IMR-90 (cell line): ENCODE measurements at regions not wholly inside any gene's neighbourhood (a gene's known extent, or its start where the extent isn't known, plus 50 kb on each side); places are given as distances from the start of the nearest gene placed in this dataset.

Experiments used
- ATAC-seq: fragments of 200-7000 bp; cut with Tn5 transposase; 2 replicates; pipeline ENCODE4 v1.9.1; 2020; ENCODE audit warnings: low read depth, mild to moderate bottlenecking, moderate library complexity
- BruUV-seq: library from RNA; stranded (reverse); fragments of 400-500 nt; replicated peaks from 2 replicates; lab custom pipeline; 2021; lab: Mats Ljungman, UMichigan
- CTCF ChIA-PET: fragments of 300-600 bp; formaldehyde crosslinking; extraction: SDS; loops from one replicate; lab custom pipeline; 2021; ENCODE audit warnings: antibody characterized with exemption; lab: Yijun Ruan, JAX
- POLR2A ChIA-PET: fragments of 300-600 bp; sonication (Branson Sonifier 250); formaldehyde crosslinking; loops from one replicate; lab custom pipeline; 2022; ENCODE audit warnings: antibody characterized with exemption; ENCODE audit not compliant: unreplicated experiment; lab: Charles Lee
- DNase-seq: peaks from one replicate; pipeline ENCODE4 v3.0.0; 2013
- H2AFZ ChIP-seq: replicated peaks from 2 replicates; pipeline ENCODE3; 2013; ENCODE audit warnings: low read length, mild to moderate bottlenecking; ENCODE audit not compliant: poor library complexity
- H2AK5ac ChIP-seq: 2 replicates; pipeline ENCODE4 v1.6.1; 2013; ENCODE audit warnings: low read depth, low read length, inconsistent platforms
- H2AK9ac ChIP-seq: replicated peaks from 2 replicates; pipeline ENCODE3; 2013; ENCODE audit warnings: mild to moderate bottlenecking, low read depth, low read length, moderate library complexity; ENCODE audit not compliant: poor library complexity
- H2BK120ac ChIP-seq: 2 replicates; pipeline ENCODE4 v1.6.1; 2013; ENCODE audit warnings: low read depth, low read length, inconsistent platforms
- H2BK15ac ChIP-seq: 3 replicates; pipeline ENCODE4 v1.6.1; 2013; ENCODE audit warnings: low read depth, low read length, inconsistent platforms
- H2BK20ac ChIP-seq: 2 replicates; pipeline ENCODE4 v1.6.1; 2013; ENCODE audit warnings: low read depth, mild to moderate bottlenecking, inconsistent platforms, low read length, moderate library complexity
- H2BK5ac ChIP-seq: 2 replicates; pipeline ENCODE4 v1.6.1; 2013; ENCODE audit warnings: mild to moderate bottlenecking, low read depth, low read length, inconsistent platforms; ENCODE audit not compliant: poor library complexity, severe bottlenecking
- H3K14ac ChIP-seq: replicated peaks from 2 replicates; pipeline ENCODE4 v1.6.1; 2013; ENCODE audit warnings: low read depth, low read length, inconsistent platforms
- H3K18ac ChIP-seq: 2 replicates; pipeline ENCODE4 v1.6.1; 2013; ENCODE audit warnings: low read depth, low read length, control low read depth
- H3K23ac ChIP-seq: 2 replicates; pipeline ENCODE4 v1.6.1; 2013; ENCODE audit warnings: low read depth, low read length, inconsistent platforms
- H3K27ac ChIP-seq: 2 replicates; pipeline ENCODE4 v1.5.1; 2013; ENCODE audit warnings: mild to moderate bottlenecking, control low read depth, low read length; ENCODE audit not compliant: insufficient read depth
- H3K27me3 ChIP-seq: 2 replicates; pipeline ENCODE4 v1.6.1; 2013; ENCODE audit warnings: low read length; ENCODE audit not compliant: control insufficient read depth, insufficient read depth
- H3K36me3 ChIP-seq: 2 replicates; pipeline ENCODE4 v1.6.1; 2013; ENCODE audit warnings: low read length, mixed read lengths; ENCODE audit not compliant: control insufficient read depth, insufficient read depth
- H3K4ac ChIP-seq: 2 replicates; pipeline ENCODE4 v1.6.1; 2013; ENCODE audit warnings: low read depth, low read length, inconsistent platforms
- H3K4me1 ChIP-seq: 2 replicates; pipeline ENCODE4 v1.6.1; 2013; ENCODE audit warnings: low read length, mixed read lengths; ENCODE audit not compliant: control insufficient read depth, insufficient read depth
- H3K4me2 ChIP-seq: 2 replicates; pipeline ENCODE4 v1.6.1; 2013; ENCODE audit warnings: low read depth, mild to moderate bottlenecking, control low read depth, low read length, moderate library complexity
- H3K4me3 ChIP-seq: 2 replicates; pipeline ENCODE4 v1.5.1; 2013; ENCODE audit warnings: low read depth, mild to moderate bottlenecking, control low read depth, low read length, moderate library complexity; ENCODE audit not compliant: insufficient read depth
- H3K56ac ChIP-seq: 2 replicates; pipeline ENCODE4 v1.6.1; 2013; ENCODE audit warnings: low read length, inconsistent platforms; ENCODE audit not compliant: insufficient read depth; ENCODE audit errors: extremely low read depth
- H3K79me1 ChIP-seq, 2 experiments: 2 replicates each; pipeline ENCODE4 v1.6.1; 2013; ENCODE audit warnings: low read length in 2 of 2, inconsistent platforms in 1 of 2, low read depth in 1 of 2
- H3K9ac ChIP-seq: 2 replicates; pipeline ENCODE4 v1.6.1; 2013; ENCODE audit warnings: low read depth, low read length, control low read depth
- H3K9me1 ChIP-seq: 2 replicates; pipeline ENCODE4 v1.6.1; 2013; ENCODE audit warnings: low read length, inconsistent platforms; ENCODE audit not compliant: insufficient read depth
- H3K9me3 ChIP-seq: 2 replicates; pipeline ENCODE4 v1.6.1; 2013; ENCODE audit warnings: low read length; ENCODE audit not compliant: control insufficient read depth, insufficient read depth
- H4K20me1 ChIP-seq: 2 replicates; pipeline ENCODE4 v1.6.1; 2013; ENCODE audit warnings: low read length, inconsistent platforms; ENCODE audit not compliant: insufficient read depth
- H4K5ac ChIP-seq: 2 replicates; pipeline ENCODE4 v1.6.1; 2013; ENCODE audit warnings: mild to moderate bottlenecking, low read depth, low read length, control low read depth
- H4K8ac ChIP-seq, 2 experiments: 2 replicates each; pipeline ENCODE4 v1.6.1; 2013; ENCODE audit warnings: low read depth in 2 of 2, low read length in 2 of 2, control low read depth in 1 of 2, inconsistent platforms in 1 of 2
- H4K91ac ChIP-seq: 2 replicates; pipeline ENCODE4 v1.6.1; 2013; ENCODE audit warnings: low read depth, low read length, inconsistent platforms; ENCODE audit not compliant: insufficient read depth
- BHLHE40 ChIP-seq: fragments of 150-350 bp; IDR thresholded peaks from 2 replicates; pipeline ENCODE4 v1.6.1; 2016; ENCODE audit warnings: mild to moderate bottlenecking, low read depth, low read length
- CEBPB ChIP-seq: IDR thresholded peaks from 2 replicates; pipeline ENCODE4 v1.6.1; 2012; ENCODE audit warnings: low read depth, low read length, improper control_type of control experiment
- CHD1 ChIP-seq: IDR thresholded peaks from 2 replicates; pipeline ENCODE4 v1.6.1; 2012; ENCODE audit warnings: low read depth, low read length, improper control_type of control experiment
- FOS ChIP-seq: fragments of 150-350 bp; IDR thresholded peaks from 2 replicates; pipeline ENCODE4 v1.6.1; 2016; ENCODE audit warnings: low read depth, low read length
- MAFK ChIP-seq: IDR thresholded peaks from 2 replicates; pipeline ENCODE4 v1.6.1; 2012; ENCODE audit warnings: low read depth, low read length, improper control_type of control experiment
- MAZ ChIP-seq: IDR thresholded peaks from 2 replicates; pipeline ENCODE4 v1.6.1; 2012; ENCODE audit warnings: low read depth, mild to moderate bottlenecking, low read length, improper control_type of control experiment, moderate library complexity, borderline replicate concordance
- MXI1 ChIP-seq: IDR thresholded peaks from 2 replicates; pipeline ENCODE4 v1.6.1; 2012; ENCODE audit warnings: low read depth, mild to moderate bottlenecking, low read length, moderate library complexity, borderline replicate concordance
- NFE2L2 ChIP-seq: fragments of 150-350 bp; IDR thresholded peaks from 2 replicates; pipeline ENCODE4 v1.6.1; 2016; ENCODE audit warnings: low read depth, mild to moderate bottlenecking, low read length
- POLR2A ChIP-seq: IDR thresholded peaks from 2 replicates; pipeline ENCODE4 v1.6.1; 2012; ENCODE audit warnings: mild to moderate bottlenecking, low read depth, low read length
- RAD21 ChIP-seq: IDR thresholded peaks from 2 replicates; pipeline ENCODE4 v1.6.1; 2012; ENCODE audit warnings: low read length, improper control_type of control experiment
- RCOR1 ChIP-seq: IDR thresholded peaks from 2 replicates; pipeline ENCODE4 v1.6.1; 2012; ENCODE audit warnings: mild to moderate bottlenecking, low read length, improper control_type of control experiment; ENCODE audit not compliant: insufficient replicate concordance
- RFX5 ChIP-seq: IDR thresholded peaks from 2 replicates; pipeline ENCODE4 v1.8.0; 2012; ENCODE audit warnings: low read depth, mild to moderate bottlenecking, low read length, moderate library complexity
- SMC3 ChIP-seq: fragments of 150-350 bp; IDR thresholded peaks from 2 replicates; pipeline ENCODE4 v1.6.1; 2016; ENCODE audit warnings: low read depth, mild to moderate bottlenecking, antibody characterized with exemption, low read length, moderate library complexity
- WGBS, 2 experiments: methylation state at CpG; one replicate each; pipeline versions ENCODE4 v1.1.5 to v1.1.7; 2013; ENCODE audit warnings: missing lambda C conversion rate in 2 of 2; ENCODE audit not compliant: insufficient read length in 1 of 2; ENCODE audit errors: extremely low coverage in 2 of 2; 5-methylcytosine and 5-hydroxymethylcytosine counted together
- dilution Hi-C: fragments of 300-500 bp; cut with HindIII; formaldehyde crosslinking; loops from one replicate; pipeline ENCODE4 v1.14.3; 2018; ENCODE audit warnings: low sequenced_read_pairs; ENCODE audit not compliant: unreplicated experiment
- in situ Hi-C: fragments of 300-500 bp; cut with MboI; formaldehyde crosslinking; loops from 3 replicates; pipeline ENCODE4 v1.14.3; 2019; ENCODE audit warnings: low sequenced_read_pairs, inconsistent platforms, mixed read lengths
- intact Hi-C: fragments of 100-400 bp; cut with micrococcal nuclease; formaldehyde crosslinking; loops from 2 replicates; pipeline ENCODE4 v1.10.0; 2022
- TF ChIP-seq, protein P1 (sequence below): conservative IDR thresholded peaks from 2 replicates; pipeline ENCODE4 v1.5.1; 2012; ENCODE audit warnings: mild to moderate bottlenecking, low read depth, low read length, improper control_type of control experiment
- TF ChIP-seq, protein P2 (sequence below): fragments of 150-350 bp; IDR thresholded peaks from 2 replicates; pipeline ENCODE4 v1.6.1; 2016; ENCODE audit warnings: low read depth, mild to moderate bottlenecking, low read length, moderate library complexity, borderline replicate concordance
- TF ChIP-seq, protein P3 (sequence below): fragments of 150-350 bp; IDR thresholded peaks from 2 replicates; pipeline ENCODE4 v1.6.1; 2017; ENCODE audit warnings: mild to moderate bottlenecking, antibody characterized with exemption, low read length, low read depth

DNA sequence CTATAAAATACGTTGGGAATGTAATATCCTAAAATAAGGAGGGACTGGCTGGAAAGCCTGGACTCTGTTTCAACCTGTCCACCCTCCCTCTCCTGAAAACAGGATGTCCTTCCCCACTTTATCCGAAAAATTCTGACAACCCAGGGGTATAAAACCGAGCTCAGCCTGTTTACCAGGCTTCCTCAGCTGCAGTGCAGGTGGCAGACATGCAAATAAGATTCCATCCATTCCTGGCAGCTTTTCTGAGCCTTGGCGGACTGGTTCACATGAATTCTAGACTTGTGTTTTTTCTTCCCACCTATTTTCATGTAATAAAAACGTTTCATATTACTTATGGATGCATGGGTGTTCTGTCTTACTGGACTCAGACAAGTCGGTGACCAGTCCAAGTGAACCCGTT is 479.3 kb downstream of the KCNJ18 start:
- no peak overlapping the region for H3K14ac ChIP-seq
- H2BK20ac ChIP-seq = no peak overlapping the region
- no peaks in the 10 kb centered on the region for H3K9me1 ChIP-seq
- H4K5ac ChIP-seq = no peak overlapping the region
- no peak overlapping the region for H2AFZ ChIP-seq
- H3K79me1 ChIP-seq = no peaks in the 10 kb centered on the region
- no peaks in the 10 kb centered on the region for H3K4me1 ChIP-seq
- H3K9me3 ChIP-seq = peaks cover 6% of the 10 kb centered on the region
- dilution Hi-C loops (no loop called here), intact Hi-C loops (no loop called here), in situ Hi-C loops (no loop called here)
- no peak overlapping the region for H3K23ac ChIP-seq
- no peak overlapping the region for H2AK5ac ChIP-seq
- no peak overlapping the region for H2BK120ac ChIP-seq
- H3K56ac ChIP-seq = no peak overlapping the region
- H2AK9ac ChIP-seq = no peak overlapping the region
- H3K36me3 ChIP-seq = no peaks in the 10 kb centered on the region
- no peak for DNase-seq
- H4K20me1 ChIP-seq = no peaks in the 10 kb centered on the region
- CTCF ChIA-PET = interaction anchor here (0.6 kb wide), 1 partner anchor 17 kb away, joined by 4 read pairs; no protein-coding TSS in a partner anchor
- no TSS peak for BruUV-seq
- H2BK15ac ChIP-seq = no peak overlapping the region
- no peak overlapping the region for H3K4me2 ChIP-seq
- H3K27ac ChIP-seq = no peak overlapping the region
- no peak overlapping the region for H3K9ac ChIP-seq
- no peak overlapping the region for H4K8ac ChIP-seq
- TF ChIP-seq CHD1 (no peak), SMC3 (no peak), MAZ (no peak), FOS (no peak), RCOR1 (no peak), MAFK (no peak), BHLHE40 (no peak), RFX5 (no peak), POLR2A (no peak), MXI1 (no peak), NFE2L2 (no peak), CEBPB (no peak), RAD21 (no peak)
- TF ChIP-seq, protein P1, sequence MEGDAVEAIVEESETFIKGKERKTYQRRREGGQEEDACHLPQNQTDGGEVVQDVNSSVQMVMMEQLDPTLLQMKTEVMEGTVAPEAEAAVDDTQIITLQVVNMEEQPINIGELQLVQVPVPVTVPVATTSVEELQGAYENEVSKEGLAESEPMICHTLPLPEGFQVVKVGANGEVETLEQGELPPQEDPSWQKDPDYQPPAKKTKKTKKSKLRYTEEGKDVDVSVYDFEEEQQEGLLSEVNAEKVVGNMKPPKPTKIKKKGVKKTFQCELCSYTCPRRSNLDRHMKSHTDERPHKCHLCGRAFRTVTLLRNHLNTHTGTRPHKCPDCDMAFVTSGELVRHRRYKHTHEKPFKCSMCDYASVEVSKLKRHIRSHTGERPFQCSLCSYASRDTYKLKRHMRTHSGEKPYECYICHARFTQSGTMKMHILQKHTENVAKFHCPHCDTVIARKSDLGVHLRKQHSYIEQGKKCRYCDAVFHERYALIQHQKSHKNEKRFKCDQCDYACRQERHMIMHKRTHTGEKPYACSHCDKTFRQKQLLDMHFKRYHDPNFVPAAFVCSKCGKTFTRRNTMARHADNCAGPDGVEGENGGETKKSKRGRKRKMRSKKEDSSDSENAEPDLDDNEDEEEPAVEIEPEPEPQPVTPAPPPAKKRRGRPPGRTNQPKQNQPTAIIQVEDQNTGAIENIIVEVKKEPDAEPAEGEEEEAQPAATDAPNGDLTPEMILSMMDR = no peak
- TF ChIP-seq, protein P2, sequence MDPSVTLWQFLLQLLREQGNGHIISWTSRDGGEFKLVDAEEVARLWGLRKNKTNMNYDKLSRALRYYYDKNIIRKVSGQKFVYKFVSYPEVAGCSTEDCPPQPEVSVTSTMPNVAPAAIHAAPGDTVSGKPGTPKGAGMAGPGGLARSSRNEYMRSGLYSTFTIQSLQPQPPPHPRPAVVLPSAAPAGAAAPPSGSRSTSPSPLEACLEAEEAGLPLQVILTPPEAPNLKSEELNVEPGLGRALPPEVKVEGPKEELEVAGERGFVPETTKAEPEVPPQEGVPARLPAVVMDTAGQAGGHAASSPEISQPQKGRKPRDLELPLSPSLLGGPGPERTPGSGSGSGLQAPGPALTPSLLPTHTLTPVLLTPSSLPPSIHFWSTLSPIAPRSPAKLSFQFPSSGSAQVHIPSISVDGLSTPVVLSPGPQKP = no peak
- TF ChIP-seq, protein P3, sequence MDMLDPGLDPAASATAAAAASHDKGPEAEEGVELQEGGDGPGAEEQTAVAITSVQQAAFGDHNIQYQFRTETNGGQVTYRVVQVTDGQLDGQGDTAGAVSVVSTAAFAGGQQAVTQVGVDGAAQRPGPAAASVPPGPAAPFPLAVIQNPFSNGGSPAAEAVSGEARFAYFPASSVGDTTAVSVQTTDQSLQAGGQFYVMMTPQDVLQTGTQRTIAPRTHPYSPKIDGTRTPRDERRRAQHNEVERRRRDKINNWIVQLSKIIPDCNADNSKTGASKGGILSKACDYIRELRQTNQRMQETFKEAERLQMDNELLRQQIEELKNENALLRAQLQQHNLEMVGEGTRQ = no peak
- POLR2A ChIA-PET = no interaction called here
- H4K91ac ChIP-seq = no peak overlapping the region
- no peak overlapping the region for H3K4ac ChIP-seq
- no peak overlapping the region for H2BK5ac ChIP-seq
- no peaks in the 10 kb centered on the region for H3K27me3 ChIP-seq
- WGBS, 2 experiments = 0% methylated on average over 2 of the region's 7 CpGs; no CpG with 5 or more reads in 1 of the 2 experiments
- no peak overlapping the region for H3K4me3 ChIP-seq
- no peak for ATAC-seq
- no peak overlapping the region for H3K18ac ChIP-seq
